Keratinocyte (primary cell): ENCODE measurements at regions not wholly inside any gene's neighbourhood (a gene's known extent, or its start where the extent isn't known, plus 50 kb on each side); places are given as distances from the start of the nearest gene placed in this dataset.
A peak's percentile ranks its signal among the peaks of the same experiment; 100 is the strongest.

Experiments used
- DNase-seq: peaks from one replicate; pipeline ENCODE4 v3.0.0-alpha.2; 2011; ENCODE audit warnings: low read depth, missing footprints, low spot score
- FAIRE-seq: peaks from 2 replicates; lab custom pipeline; 2011; peaks lifted over from hg19 to GRCh38; lab: Jason Lieb, UNC
- H2AFZ ChIP-seq: 2 replicates; pipeline ENCODE4 v1.6.0; 2012; ENCODE audit warnings: low read length, control low read depth, inconsistent platforms; ENCODE audit not compliant: control insufficient read depth
- H3K27ac ChIP-seq: 2 replicates; pipeline ENCODE4 v1.5.1; 2011; ENCODE audit warnings: low read length; ENCODE audit not compliant: control insufficient read depth, insufficient read depth
- H3K27me3 ChIP-seq: 3 replicates; pipeline ENCODE4 v1.6.0; 2011; ENCODE audit warnings: low read length; ENCODE audit not compliant: control insufficient read depth, insufficient read depth; ENCODE audit errors: extremely low read depth
- H3K36me3 ChIP-seq, 2 experiments: 2 replicates in 1 of 2; 3 replicates in 1 of 2; pipeline ENCODE4 v1.5.1; 2011; ENCODE audit warnings: low read length in 2 of 2, mild to moderate bottlenecking in 1 of 2; ENCODE audit not compliant: control insufficient read depth in 2 of 2, insufficient read depth in 2 of 2; ENCODE audit errors: extremely low read depth in 1 of 2
- H3K4me1 ChIP-seq: 3 replicates; pipeline ENCODE4 v1.5.1; 2011; ENCODE audit warnings: low read length; ENCODE audit not compliant: control insufficient read depth, insufficient read depth; ENCODE audit errors: extremely low read depth
- H3K4me2 ChIP-seq: 3 replicates; pipeline ENCODE4 v1.6.0; 2011; ENCODE audit warnings: low read depth, low read length; ENCODE audit not compliant: control insufficient read depth, insufficient read depth; ENCODE audit errors: extremely low read depth
- H3K4me3 ChIP-seq, 3 experiments: fragments of 200-600 bp in 1 of 3; sonication (generic) in 1 of 3; 2 replicates in 2 of 3; 3 replicates in 1 of 3; pipeline ENCODE4 v1.5.1; 2011 to 2016; ENCODE audit warnings: low read length in 3 of 3, mild to moderate bottlenecking in 3 of 3, control low read depth in 2 of 3, inconsistent platforms in 1 of 3, low read depth in 1 of 3, mixed read lengths in 1 of 3, mixed run types in 1 of 3, moderate library complexity in 1 of 3; ENCODE audit not compliant: control insufficient read depth in 2 of 3, insufficient read depth in 2 of 3; ENCODE audit errors: extremely low read depth in 1 of 3
- H3K79me2 ChIP-seq: 2 replicates; pipeline ENCODE4 v1.6.0; 2012; ENCODE audit warnings: low read length; ENCODE audit not compliant: control insufficient read depth, insufficient read depth
- H3K9ac ChIP-seq: 3 replicates; pipeline ENCODE4 v1.6.0; 2011; ENCODE audit warnings: low read length; ENCODE audit not compliant: control insufficient read depth, insufficient read depth; ENCODE audit errors: extremely low read depth
- H3K9me1 ChIP-seq: 3 replicates; pipeline ENCODE4 v1.6.0; 2011; ENCODE audit warnings: low read length; ENCODE audit not compliant: control insufficient read depth, insufficient read depth; ENCODE audit errors: extremely low read depth
- H3K9me3 ChIP-seq: 2 replicates; pipeline ENCODE4 v1.5.1; 2012; ENCODE audit warnings: low read depth, low read length; ENCODE audit not compliant: control insufficient read depth
- H4K20me1 ChIP-seq: 3 replicates; pipeline ENCODE4 v1.6.0; 2011; ENCODE audit warnings: low read length; ENCODE audit not compliant: control insufficient read depth, insufficient read depth; ENCODE audit errors: extremely low read depth
- EZH2 ChIP-seq: IDR thresholded peaks from one replicate; pipeline ENCODE4 v1.6.1; 2012; ENCODE audit warnings: inconsistent platforms, mild to moderate bottlenecking, low read length, moderate library complexity
- dilution Hi-C: fragments of 300-500 bp; cut with MboI; formaldehyde crosslinking; loops from one replicate; pipeline ENCODE4 v1.7.0; 2020; ENCODE audit warnings: low sequenced_read_pairs; ENCODE audit not compliant: extremely low pct_ligation_motif_present
- TF ChIP-seq, protein P1 (sequence below), 3 experiments: IDR thresholded peaks in 1 of 3; conservative IDR thresholded peaks in 1 of 3; optimal IDR thresholded peaks in 1 of 3; 2 replicates in 2 of 3; 3 replicates in 1 of 3; pipeline versions ENCODE3 to v1.5.1; 2011; ENCODE audit warnings: low read length in 3 of 3, mild to moderate bottlenecking in 3 of 3, moderate library complexity in 2 of 3, control low read depth in 1 of 3, inconsistent platforms in 1 of 3; ENCODE audit not compliant: insufficient read depth in 2 of 3; ENCODE audit errors: extremely low read depth in 1 of 3

DNA sequence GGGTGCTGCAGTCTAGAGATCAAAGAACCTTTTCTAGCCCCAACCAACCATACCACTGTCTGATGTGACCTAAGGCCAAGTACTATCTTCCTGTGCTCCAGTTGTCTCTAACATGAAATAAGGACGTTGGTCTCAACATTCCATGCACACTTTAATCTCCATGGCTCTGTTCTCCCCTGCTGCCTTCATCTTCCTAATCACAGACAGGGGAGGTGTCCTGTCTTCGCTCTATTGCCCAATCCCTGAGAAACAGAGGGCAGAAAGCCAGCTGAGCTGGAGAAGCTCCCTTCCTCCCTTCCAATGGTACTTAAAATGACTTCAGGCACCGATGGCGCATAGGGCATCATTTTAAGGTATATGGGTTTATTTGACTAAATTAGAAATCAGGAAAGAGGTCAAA is 148.9 kb upstream of the GNAO1 start:
- Histone ChIP-seq H3K9me3 (no peaks in the 10 kb centered on the region), H3K36me3 (no peaks in the 10 kb centered on the region), H3K79me2 (no peaks in the 10 kb centered on the region), H3K27ac (no peak overlapping the region), H2AFZ (no peak overlapping the region), H4K20me1 (no peaks in the 10 kb centered on the region), H3K9ac (no peak overlapping the region), H3K4me3 (no peak overlapping the region), H3K27me3 (no peaks in the 10 kb centered on the region), H3K9me1 (no peaks in the 10 kb centered on the region), H3K4me2 (no peak overlapping the region), H3K4me1 (no peaks in the 10 kb centered on the region)
- FAIRE-seq, result no peak
- TF ChIP-seq EZH2, result no peak
- TF ChIP-seq, protein P1, sequence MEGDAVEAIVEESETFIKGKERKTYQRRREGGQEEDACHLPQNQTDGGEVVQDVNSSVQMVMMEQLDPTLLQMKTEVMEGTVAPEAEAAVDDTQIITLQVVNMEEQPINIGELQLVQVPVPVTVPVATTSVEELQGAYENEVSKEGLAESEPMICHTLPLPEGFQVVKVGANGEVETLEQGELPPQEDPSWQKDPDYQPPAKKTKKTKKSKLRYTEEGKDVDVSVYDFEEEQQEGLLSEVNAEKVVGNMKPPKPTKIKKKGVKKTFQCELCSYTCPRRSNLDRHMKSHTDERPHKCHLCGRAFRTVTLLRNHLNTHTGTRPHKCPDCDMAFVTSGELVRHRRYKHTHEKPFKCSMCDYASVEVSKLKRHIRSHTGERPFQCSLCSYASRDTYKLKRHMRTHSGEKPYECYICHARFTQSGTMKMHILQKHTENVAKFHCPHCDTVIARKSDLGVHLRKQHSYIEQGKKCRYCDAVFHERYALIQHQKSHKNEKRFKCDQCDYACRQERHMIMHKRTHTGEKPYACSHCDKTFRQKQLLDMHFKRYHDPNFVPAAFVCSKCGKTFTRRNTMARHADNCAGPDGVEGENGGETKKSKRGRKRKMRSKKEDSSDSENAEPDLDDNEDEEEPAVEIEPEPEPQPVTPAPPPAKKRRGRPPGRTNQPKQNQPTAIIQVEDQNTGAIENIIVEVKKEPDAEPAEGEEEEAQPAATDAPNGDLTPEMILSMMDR (optimal IDR thresholded peaks at IDR 0.05 in 1 of 3, IDR thresholded peaks at IDR 0.05 in 1 of 3, conservative IDR thresholded peaks at IDR 0.05 in 1 of 3; ENCODE audit: extremely low read depth in 1 of 3, insufficient read depth in 2 of 3, low read length in 3 of 3), result no peak
- no peak for DNase-seq
- dilution Hi-C loops, result no loop called here

- H3K9me3 ChIP-seq, result no peaks in the 10 kb centered on the region
- no peaks in the 10 kb centered on the region for H3K9me1 ChIP-seq
- dilution Hi-C loops, result no loop called here
- H3K4me1 ChIP-seq, result no peaks in the 10 kb centered on the region
- H3K9ac ChIP-seq, result no peak overlapping the region
- no peak for DNase-seq
- H3K79me2 ChIP-seq, result no peaks in the 10 kb centered on the region
- TF ChIP-seq, protein P1 (optimal IDR thresholded peaks at IDR 0.05 in 1 of 3, IDR thresholded peaks at IDR 0.05 in 1 of 3, conservative IDR thresholded peaks at IDR 0.05 in 1 of 3; ENCODE audit: extremely low read depth in 1 of 3, insufficient read depth in 2 of 3, low read length in 3 of 3), result peak; percentile 60 to 94 (median 62)
- no peak for TF ChIP-seq EZH2
- H3K27me3 ChIP-seq, result no peaks in the 10 kb centered on the region
- H3K36me3 ChIP-seq, result no peaks in the 10 kb centered on the region
- no peak overlapping the region for H3K27ac ChIP-seq
- FAIRE-seq, result no peak
- no peak overlapping the region for H3K4me2 ChIP-seq
- H2AFZ ChIP-seq, result no peak overlapping the region
- no peak overlapping the region for H3K4me3 ChIP-seq
- H4K20me1 ChIP-seq, result no peaks in the 10 kb centered on the region
These were observed 149.6 kb upstream of the GNAO1 start for GRCh38 chr16:56041556-56042140.
